WTC11 (cell line): ENCODE measurements at regions not wholly inside any gene's neighbourhood (a gene's known extent, or its start where the extent isn't known, plus 50 kb on each side); places are given as distances from the start of the nearest gene placed in this dataset.

Experiments used
- CTCF ChIP-seq: fragments of 200-600 bp; IDR thresholded peaks from 2 replicates; pipeline ENCODE4 v1.8.0; 2022; ENCODE audit warnings: antibody characterized with exemption
- ELF4 ChIP-seq: sonication (generic); formaldehyde crosslinking; IDR thresholded peaks from 2 replicates; pipeline ENCODE4 v1.8.1; 2022; ENCODE audit warnings: low read depth, mild to moderate bottlenecking, moderate library complexity, missing genetic modification reagents
- MXD4 ChIP-seq: fragments of 250-450 bp; sonication (Bioruptor Pico); IDR thresholded peaks from 2 replicates; pipeline ENCODE4 v1.8.0; 2021; ENCODE audit warnings: mild to moderate bottlenecking, moderate library complexity, borderline replicate concordance
- NFE2L1 ChIP-seq: sonication (generic); formaldehyde crosslinking; IDR thresholded peaks from 2 replicates; pipeline ENCODE4 v1.8.1; 2023; ENCODE audit warnings: missing genetic modification reagents
- NR3C1 ChIP-seq: sonication (generic); formaldehyde crosslinking; conservative IDR thresholded peaks from 2 replicates; pipeline ENCODE4 v1.8.1; 2023; ENCODE audit warnings: low read depth, mild to moderate bottlenecking, missing genetic modification reagents
- SMAD4 ChIP-seq: sonication (generic); formaldehyde crosslinking; IDR thresholded peaks from 2 replicates; pipeline ENCODE4 v1.8.0; 2022; ENCODE audit warnings: mild to moderate bottlenecking, missing genetic modification reagents
- SOX15 ChIP-seq: fragments of 250-450 bp; sonication (Bioruptor Pico); IDR thresholded peaks from 2 replicates; pipeline ENCODE4 v1.9.0; 2021; ENCODE audit warnings: mild to moderate bottlenecking
- TEAD1 ChIP-seq: sonication (generic); formaldehyde crosslinking; IDR thresholded peaks from 2 replicates; pipeline ENCODE4 v1.8.0; 2022; ENCODE audit warnings: mild to moderate bottlenecking, missing genetic modification reagents
- USF2 ChIP-seq: sonication (generic); formaldehyde crosslinking; IDR thresholded peaks from 2 replicates; pipeline ENCODE4 v1.8.1; 2023; ENCODE audit warnings: mild to moderate bottlenecking, missing genetic modification reagents, moderate library complexity
- ZBTB43 ChIP-seq: sonication (generic); formaldehyde crosslinking; IDR thresholded peaks from 2 replicates; pipeline ENCODE4 v1.8.1; 2023; ENCODE audit warnings: mild to moderate bottlenecking, missing genetic modification reagents
- ZNF232 ChIP-seq: sonication (generic); formaldehyde crosslinking; IDR thresholded peaks from 2 replicates; pipeline ENCODE4 v1.8.0; 2022; ENCODE audit warnings: mild to moderate bottlenecking, missing genetic modification reagents
- ZNF512 ChIP-seq: sonication (generic); formaldehyde crosslinking; IDR thresholded peaks from 2 replicates; pipeline ENCODE4 v1.8.1; 2022; ENCODE audit warnings: missing genetic modification reagents, borderline replicate concordance

GRCh38 chr4:180285796-180286195 lies 1957.4 kb upstream of the TENM3 start:
- TF ChIP-seq CTCF: no peak
- no peak for TF ChIP-seq ZBTB43
- TF ChIP-seq ZNF512 (CRISPR knock-in tag): no peak
- no peak for TF ChIP-seq USF2 (CRISPR knock-in tag)
- TF ChIP-seq NFE2L1 (CRISPR knock-in tag): no peak
- TF ChIP-seq TEAD1 (CRISPR knock-in tag): no peak
- TF ChIP-seq ELF4: no peak
- TF ChIP-seq SMAD4 (CRISPR knock-in tag): no peak
- TF ChIP-seq NR3C1 (CRISPR knock-in tag): no peak
- TF ChIP-seq ZNF232 (CRISPR knock-in tag): no peak
- TF ChIP-seq SOX15: no peak
- TF ChIP-seq MXD4 (CRISPR knock-in tag): no peak
